ENCODE measurements at regions not wholly inside any gene's neighbourhood (a gene's known extent, or its start where the extent isn't known, plus 50 kb on each side); places are given as distances from the start of the nearest gene placed in this dataset.
"Not testable (repeated sequence)": the region's sequence is repeated elsewhere in the genome, so short reads cannot be mapped to it uniquely, and the experiment has no call there.

DNA sequence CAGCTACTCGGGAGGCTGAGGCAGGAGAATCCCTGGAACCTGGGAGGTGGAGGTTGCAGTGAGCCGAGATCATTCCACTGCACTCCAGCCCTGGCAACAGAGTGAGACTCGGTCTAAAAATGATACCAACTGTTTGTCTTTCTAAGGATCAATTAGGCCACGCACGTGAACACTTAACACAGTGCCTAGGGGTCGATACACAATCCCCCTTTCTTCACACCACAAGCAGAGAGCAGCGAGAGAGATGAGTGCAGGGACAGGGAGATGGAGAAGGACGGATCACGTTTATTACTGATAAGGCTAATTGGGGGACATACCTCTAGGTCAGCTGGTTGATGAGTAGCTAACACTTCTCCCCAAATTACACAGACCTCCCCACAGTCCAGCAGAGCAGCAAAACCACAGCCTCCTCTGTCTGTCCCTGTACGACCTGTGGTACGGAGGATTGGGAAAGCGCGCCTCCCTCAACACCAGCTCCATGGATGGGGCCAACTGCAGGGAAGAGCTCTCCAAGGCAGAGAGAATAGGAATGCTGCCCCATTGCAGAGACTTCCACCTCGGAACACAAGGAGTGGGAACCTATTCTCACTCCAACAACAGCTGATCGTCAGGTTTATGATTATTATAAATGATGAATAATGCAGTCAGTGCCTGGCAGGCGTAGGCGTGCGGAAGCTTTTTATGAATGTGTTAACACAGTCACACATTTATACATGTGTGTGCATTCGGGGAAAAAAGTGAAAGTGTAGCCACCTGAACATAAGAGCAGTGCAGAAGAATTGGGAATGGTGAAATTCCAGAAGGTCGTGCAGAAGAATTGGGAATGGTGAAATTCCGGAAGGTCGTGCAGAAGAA, 155.1 kb downstream of the C16orf95 start:
- no peak for DNase-seq (ENCODE audit: low read depth in 2 of 2)
- H3K9me3 ChIP-seq (ENCODE audit: control insufficient read depth, insufficient read depth, low read depth, low read length), result no peaks in the 10 kb centered on the region
- H3K4me1 ChIP-seq (ENCODE audit: control insufficient read depth, extremely low read depth, insufficient read depth, low read length), result no peaks in the 10 kb centered on the region
- TF ChIP-seq, protein P1, sequence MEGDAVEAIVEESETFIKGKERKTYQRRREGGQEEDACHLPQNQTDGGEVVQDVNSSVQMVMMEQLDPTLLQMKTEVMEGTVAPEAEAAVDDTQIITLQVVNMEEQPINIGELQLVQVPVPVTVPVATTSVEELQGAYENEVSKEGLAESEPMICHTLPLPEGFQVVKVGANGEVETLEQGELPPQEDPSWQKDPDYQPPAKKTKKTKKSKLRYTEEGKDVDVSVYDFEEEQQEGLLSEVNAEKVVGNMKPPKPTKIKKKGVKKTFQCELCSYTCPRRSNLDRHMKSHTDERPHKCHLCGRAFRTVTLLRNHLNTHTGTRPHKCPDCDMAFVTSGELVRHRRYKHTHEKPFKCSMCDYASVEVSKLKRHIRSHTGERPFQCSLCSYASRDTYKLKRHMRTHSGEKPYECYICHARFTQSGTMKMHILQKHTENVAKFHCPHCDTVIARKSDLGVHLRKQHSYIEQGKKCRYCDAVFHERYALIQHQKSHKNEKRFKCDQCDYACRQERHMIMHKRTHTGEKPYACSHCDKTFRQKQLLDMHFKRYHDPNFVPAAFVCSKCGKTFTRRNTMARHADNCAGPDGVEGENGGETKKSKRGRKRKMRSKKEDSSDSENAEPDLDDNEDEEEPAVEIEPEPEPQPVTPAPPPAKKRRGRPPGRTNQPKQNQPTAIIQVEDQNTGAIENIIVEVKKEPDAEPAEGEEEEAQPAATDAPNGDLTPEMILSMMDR (conservative IDR thresholded peaks at IDR 0.05 in 1 of 2, IDR thresholded peaks at IDR 0.05 in 1 of 2; ENCODE audit: low read depth in 1 of 2, low read length in 2 of 2), result no peak
- TF ChIP-seq EZH2 (IDR thresholded peaks at IDR 0.05; ENCODE audit: low read length, missing control alignments), result no peak
- no peaks in the 10 kb centered on the region for H4K20me1 ChIP-seq (ENCODE audit: control insufficient read depth, extremely low read depth, insufficient read depth, low read length)
- H3K79me2 ChIP-seq (ENCODE audit: control insufficient read depth, insufficient read depth, low read length), result no peaks in the 10 kb centered on the region
- H3K27me3 ChIP-seq (ENCODE audit: control insufficient read depth, insufficient read depth, low read length), result peaks cover 7% of the 10 kb centered on the region
- no peaks in the 10 kb centered on the region for H3K36me3 ChIP-seq (ENCODE audit: control insufficient read depth, insufficient read depth, low read length)
- H3K27ac ChIP-seq (ENCODE audit: insufficient read depth, low read length), result no peak overlapping the region
- no peak overlapping the region for H3K4me2 ChIP-seq (ENCODE audit: extremely low read depth, insufficient read depth, low read length)
- no peak overlapping the region for H2AFZ ChIP-seq (ENCODE audit: low read length)
- no peak overlapping the region for H3K4me3 ChIP-seq (replicated peaks in 1 of 4; ENCODE audit: control extremely low read depth in 1 of 4, insufficient read depth in 1 of 4, low read depth in 3 of 4, low read length in 4 of 4)
- H3K9ac ChIP-seq (ENCODE audit: insufficient read depth, low read length), result no peak overlapping the region

DNA sequence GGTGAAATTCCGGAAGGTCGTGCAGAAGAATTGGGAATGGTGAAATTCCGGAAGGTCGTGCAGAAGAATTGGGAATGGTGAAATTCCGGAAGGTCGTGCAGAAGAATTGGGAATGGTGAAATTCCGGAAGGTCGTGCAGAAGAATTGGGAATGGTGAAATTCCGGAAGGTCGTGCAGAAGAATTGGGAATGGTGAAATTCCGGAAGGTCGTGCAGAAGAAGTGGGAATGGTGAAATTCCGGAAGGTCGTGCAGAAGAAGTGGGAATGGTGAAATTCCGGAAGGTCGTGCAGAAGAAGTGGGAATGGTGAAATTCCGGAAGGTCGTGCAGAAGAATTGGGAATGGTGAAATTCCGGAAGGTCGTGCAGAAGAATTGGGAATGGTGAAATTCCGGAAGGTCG, 154.4 kb downstream of the C16orf95 start:
- not testable (repeated sequence) for H3K4me2 ChIP-seq (ENCODE audit: extremely low read depth, insufficient read depth, low read length); H3K9ac ChIP-seq (ENCODE audit: insufficient read depth, low read length); H3K9me3 ChIP-seq (ENCODE audit: control insufficient read depth, insufficient read depth, low read depth, low read length); H3K27me3 ChIP-seq (ENCODE audit: control insufficient read depth, insufficient read depth, low read length); H3K79me2 ChIP-seq (ENCODE audit: control insufficient read depth, insufficient read depth, low read length); H4K20me1 ChIP-seq (ENCODE audit: control insufficient read depth, extremely low read depth, insufficient read depth, low read length); H2AFZ ChIP-seq (ENCODE audit: low read length); H3K4me1 ChIP-seq (ENCODE audit: control insufficient read depth, extremely low read depth, insufficient read depth, low read length); H3K36me3 ChIP-seq (ENCODE audit: control insufficient read depth, insufficient read depth, low read length); H3K4me3 ChIP-seq (replicated peaks in 1 of 4; ENCODE audit: control extremely low read depth in 1 of 4, insufficient read depth in 1 of 4, low read depth in 3 of 4, low read length in 4 of 4); H3K27ac ChIP-seq (ENCODE audit: insufficient read depth, low read length); DNase-seq (ENCODE audit: low read depth in 2 of 2)

DNA sequence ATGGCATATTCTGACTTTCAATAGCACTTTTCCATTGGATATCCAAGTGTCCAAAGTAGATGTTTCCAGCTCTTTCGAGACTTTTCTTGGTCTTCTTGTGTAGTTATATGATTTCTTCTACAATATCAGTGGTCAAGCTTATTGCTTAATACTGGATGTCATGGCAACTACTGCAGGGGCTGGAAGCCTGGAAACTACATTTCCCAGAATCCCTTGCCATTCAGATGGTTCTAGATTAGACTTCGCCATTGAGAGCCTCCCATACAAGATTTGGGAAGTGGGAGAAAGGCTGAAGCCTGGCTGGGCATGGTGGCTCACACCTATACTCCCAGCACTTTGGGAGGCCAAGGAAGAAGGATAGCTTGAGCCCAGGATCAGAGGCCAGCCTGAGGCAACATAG, 153.6 kb downstream of the C16orf95 start:
- peaks cover 7% of the 10 kb centered on the region for H3K27me3 ChIP-seq (ENCODE audit: control insufficient read depth, insufficient read depth, low read length)
- H3K9me3 ChIP-seq (ENCODE audit: control insufficient read depth, insufficient read depth, low read depth, low read length), result no peaks in the 10 kb centered on the region
- no peaks in the 10 kb centered on the region for H3K79me2 ChIP-seq (ENCODE audit: control insufficient read depth, insufficient read depth, low read length)
- no peaks in the 10 kb centered on the region for H4K20me1 ChIP-seq (ENCODE audit: control insufficient read depth, extremely low read depth, insufficient read depth, low read length)
- no peak overlapping the region for H3K9ac ChIP-seq (ENCODE audit: insufficient read depth, low read length)
- no peak overlapping the region for H3K4me3 ChIP-seq (replicated peaks in 1 of 4; ENCODE audit: control extremely low read depth in 1 of 4, insufficient read depth in 1 of 4, low read depth in 3 of 4, low read length in 4 of 4)
- TF ChIP-seq, protein P1 (conservative IDR thresholded peaks at IDR 0.05 in 1 of 2, IDR thresholded peaks at IDR 0.05 in 1 of 2; ENCODE audit: low read depth in 1 of 2, low read length in 2 of 2), result no peak
- no peak for TF ChIP-seq EZH2 (IDR thresholded peaks at IDR 0.05; ENCODE audit: low read length, missing control alignments)
- H3K4me1 ChIP-seq (ENCODE audit: control insufficient read depth, extremely low read depth, insufficient read depth, low read length), result no peaks in the 10 kb centered on the region
- no peak overlapping the region for H3K27ac ChIP-seq (ENCODE audit: insufficient read depth, low read length)
- H2AFZ ChIP-seq (ENCODE audit: low read length), result no peak overlapping the region
- H3K4me2 ChIP-seq (ENCODE audit: extremely low read depth, insufficient read depth, low read length), result no peak overlapping the region
- peak in 1 of 2 donors; percentile 15 for DNase-seq (ENCODE audit: low read depth in 2 of 2)
- H3K36me3 ChIP-seq (ENCODE audit: control insufficient read depth, insufficient read depth, low read length), result no peaks in the 10 kb centered on the region
